Mesothelial cell of epicardium (in vitro differentiated cells): ENCODE measurements at regions not wholly inside any gene's neighbourhood (a gene's known extent, or its start where the extent isn't known, plus 50 kb on each side); places are given as distances from the start of the nearest gene placed in this dataset.

Source experiments
- DNase-seq, 2 experiments: peaks; one replicate each; pipeline ENCODE4 v3.0.0; 2021; ENCODE audit warnings: low spot score in 2 of 2; ENCODE audit not compliant: unreplicated experiment in 2 of 2
- H3K27ac Mint-ChIP-seq: 2 replicates; pipeline ENCODE4 v1.8.0; 2021; ENCODE audit warnings: mixed read lengths
- H3K27me3 Mint-ChIP-seq: 2 replicates; pipeline ENCODE4 v1.8.0; 2021; ENCODE audit warnings: low read depth, mixed read lengths
- H3K36me3 Mint-ChIP-seq: 2 replicates; pipeline ENCODE4 v1.8.0; 2021; ENCODE audit warnings: mixed read lengths
- H3K4me1 Mint-ChIP-seq: 2 replicates; pipeline ENCODE4 v1.8.0; 2021; ENCODE audit warnings: mixed read lengths
- H3K4me3 Mint-ChIP-seq: 2 replicates; pipeline ENCODE4 v1.8.0; 2021; ENCODE audit warnings: mild to moderate bottlenecking, moderate library complexity, mixed read lengths
- H3K9me3 Mint-ChIP-seq: 2 replicates; pipeline ENCODE4 v1.8.0; 2021; ENCODE audit warnings: mixed read lengths
- CTCF ChIP-seq: fragments of 200-600 bp; sonication (generic); IDR thresholded peaks from one replicate; pipeline ENCODE4 v1.5.0; 2021; ENCODE audit warnings: antibody characterized with exemption; ENCODE audit not compliant: unreplicated experiment

- Mint-ChIP-seq H3K4me1 (peaks cover 68% of the 10 kb centered on the region), H3K27ac (peak overlapping the region; percentile 86), H3K36me3 (peaks cover 2% of the 10 kb centered on the region), H3K4me3 (no peak overlapping the region), H3K9me3 (peaks cover 13% of the 10 kb centered on the region), H3K27me3 (no peaks in the 10 kb centered on the region)
- DNase-seq, result no peak
- TF ChIP-seq CTCF, result no peak
Observed at GRCh38 chr11:82639251-82639650, 94.4 kb downstream of the FAM181B start.

- DNase-seq, result no peak
Observed at GRCh38 chr11:82636615-82637014, 97.0 kb downstream of the FAM181B start.

GRCh38 chr11:82634091-82634490 is 99.6 kb downstream of the FAM181B start:
- DNase-seq, result no peak

More at GRCh38 chr11:82636615-82637014, 97.0 kb downstream of the FAM181B start:
- Mint-ChIP-seq H3K4me3 (no peak overlapping the region), H3K27ac (peak overlapping the region; percentile 14), H3K4me1 (peaks cover 56% of the 10 kb centered on the region), H3K36me3 (peaks cover 2% of the 10 kb centered on the region), H3K27me3 (no peaks in the 10 kb centered on the region), H3K9me3 (peaks cover 14% of the 10 kb centered on the region)
- no peak for TF ChIP-seq CTCF

GRCh38 chr11:82631722-82632630 is 101.7 kb downstream of the FAM181B start:
- H3K4me1 Mint-ChIP-seq, result peaks cover 12% of the 10 kb centered on the region
- H3K27ac Mint-ChIP-seq, result peak overlapping the region; percentile 11
- TF ChIP-seq CTCF, result no peak
- H3K9me3 Mint-ChIP-seq, result peaks cover 34% of the 10 kb centered on the region
- no peak overlapping the region for H3K4me3 Mint-ChIP-seq
- H3K27me3 Mint-ChIP-seq, result no peaks in the 10 kb centered on the region
- H3K36me3 Mint-ChIP-seq, result peaks cover 2% of the 10 kb centered on the region
- DNase-seq, result no peak

More at GRCh38 chr11:82634091-82634490, 99.6 kb downstream of the FAM181B start:
- H3K27ac Mint-ChIP-seq, result no peak overlapping the region
- H3K27me3 Mint-ChIP-seq, result no peaks in the 10 kb centered on the region
- TF ChIP-seq CTCF, result no peak
- H3K4me1 Mint-ChIP-seq, result peaks cover 32% of the 10 kb centered on the region
- H3K4me3 Mint-ChIP-seq, result no peak overlapping the region
- peaks cover 19% of the 10 kb centered on the region for H3K9me3 Mint-ChIP-seq
- peaks cover 2% of the 10 kb centered on the region for H3K36me3 Mint-ChIP-seq

- Mint-ChIP-seq H3K4me1 (peaks cover 10% of the 10 kb centered on the region), H3K27ac (no peak overlapping the region), H3K4me3 (no peak overlapping the region), H3K27me3 (peaks cover 33% of the 10 kb centered on the region), H3K36me3 (no peaks in the 10 kb centered on the region), H3K9me3 (no peaks in the 10 kb centered on the region)
- TF ChIP-seq CTCF, result no peak
- DNase-seq, result no peak
Observed at GRCh38 chr11:82610671-82611070, 123.0 kb downstream of the FAM181B start.
